ENCODE measurements at regions not wholly inside any gene's neighbourhood (a gene's known extent, or its start where the extent isn't known, plus 50 kb on each side); places are given as distances from the start of the nearest gene placed in this dataset.
"Not testable (repeated sequence)": the region's sequence is repeated elsewhere in the genome, so short reads cannot be mapped to it uniquely, and the experiment has no call there.

DNA sequence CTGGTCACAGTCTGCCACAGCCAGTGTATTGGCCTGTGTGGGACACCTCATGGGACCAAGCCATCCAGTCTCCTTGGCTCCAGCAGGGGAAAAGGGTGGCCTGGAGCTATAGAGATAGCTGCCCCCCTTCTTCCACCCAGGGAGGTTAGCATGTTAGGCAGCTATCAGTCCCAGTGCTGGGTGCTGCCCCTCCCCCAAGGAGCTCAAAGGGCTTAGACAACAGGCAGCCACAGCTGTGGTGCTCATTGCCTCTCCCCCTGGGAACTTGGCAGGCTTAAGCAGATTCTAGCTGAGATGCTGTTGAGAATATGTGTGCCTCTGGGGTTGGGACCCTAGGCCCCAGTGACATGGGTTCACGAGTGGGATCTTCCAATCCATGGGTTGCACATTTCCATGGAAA, 226.0 kb upstream of the PTGER4 start:
- no peak for DNase-seq (ENCODE audit: low read depth in 2 of 3, low spot score in 1 of 3)

DNA sequence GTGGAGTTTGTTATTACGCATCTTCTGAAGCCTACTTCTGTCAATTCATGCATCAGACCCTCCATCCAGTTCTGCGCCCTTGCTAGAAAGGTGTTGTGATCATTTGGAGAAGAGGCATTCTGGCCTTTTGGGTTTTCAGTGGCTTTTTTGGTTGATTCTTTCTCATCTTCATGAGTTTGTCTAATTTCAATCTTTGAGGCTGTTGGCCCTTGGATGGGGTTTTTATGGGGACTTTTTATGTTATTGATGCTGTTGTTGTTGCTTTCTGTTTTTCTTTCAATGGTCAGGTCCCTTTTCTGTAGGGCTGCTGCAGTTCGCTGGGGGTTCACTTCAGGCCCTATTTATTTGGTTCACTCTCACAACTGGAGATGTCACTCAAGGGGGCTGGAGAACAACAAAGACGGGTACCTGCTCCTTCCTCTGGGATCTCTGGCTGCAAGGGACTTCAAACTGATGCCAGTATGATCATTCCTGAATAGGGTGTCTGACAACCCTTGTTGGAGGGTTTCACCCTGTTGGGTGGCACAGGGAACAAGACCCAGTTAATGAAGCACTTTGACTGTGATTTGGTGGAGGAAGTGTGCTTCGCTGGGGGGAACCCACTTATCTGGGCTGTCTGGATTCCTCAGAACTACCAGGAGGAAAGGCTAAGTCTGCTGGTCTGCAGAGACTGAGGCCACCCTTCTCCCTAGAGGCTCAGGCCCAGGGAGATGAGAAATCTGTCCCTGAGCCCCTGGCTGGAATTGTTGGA, 226.7 kb upstream of the PTGER4 start:
- no peak for DNase-seq (ENCODE audit: low read depth in 2 of 3, low spot score in 1 of 3)

GRCh38 chr5:40447438-40447837, 232.3 kb upstream of the PTGER4 start:
- no peak for DNase-seq (ENCODE audit: low read depth in 2 of 3, low spot score in 1 of 3)

DNA sequence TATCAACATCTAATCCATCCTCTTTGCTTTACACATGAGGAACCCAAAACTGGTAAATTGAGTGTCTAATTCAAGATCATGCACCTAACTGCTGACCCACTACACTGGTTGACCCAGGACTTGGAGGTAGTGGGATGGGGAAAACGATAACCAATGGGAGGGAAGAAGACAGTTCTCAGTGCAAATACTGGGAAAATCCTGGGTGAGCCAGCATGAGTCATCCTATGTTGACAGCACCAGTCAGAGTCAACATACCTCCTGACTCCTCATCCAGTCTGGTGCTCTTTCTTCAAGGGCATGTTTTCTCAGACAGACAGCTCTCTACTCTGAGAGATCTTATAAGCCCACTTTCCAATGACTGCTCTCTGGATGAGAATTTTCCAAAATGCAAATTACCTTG, 232.8 kb upstream of the PTGER4 start:
- no peak for DNase-seq (ENCODE audit: low read depth in 2 of 3, low spot score in 1 of 3)

- DNase-seq (ENCODE audit: low read depth in 2 of 3, low spot score in 1 of 3), result no peak
These were observed 237.4 kb upstream of the PTGER4 start for GRCh38 chr5:40442346-40442745.

- DNase-seq (ENCODE audit: low read depth in 2 of 3, low spot score in 1 of 3), result peak in 1 of 3 donors; percentile 45
These were observed 238.0 kb upstream of the PTGER4 start for GRCh38 chr5:40441733-40442132.

GRCh38 chr5:40440746-40441145, 239.0 kb upstream of the PTGER4 start:
- DNase-seq (ENCODE audit: low read depth in 2 of 3, low spot score in 1 of 3), result no peak

GRCh38 chr5:40439103-40439502, 240.6 kb upstream of the PTGER4 start:
- not testable (repeated sequence) for DNase-seq (ENCODE audit: low read depth in 2 of 3, low spot score in 1 of 3)

DNA sequence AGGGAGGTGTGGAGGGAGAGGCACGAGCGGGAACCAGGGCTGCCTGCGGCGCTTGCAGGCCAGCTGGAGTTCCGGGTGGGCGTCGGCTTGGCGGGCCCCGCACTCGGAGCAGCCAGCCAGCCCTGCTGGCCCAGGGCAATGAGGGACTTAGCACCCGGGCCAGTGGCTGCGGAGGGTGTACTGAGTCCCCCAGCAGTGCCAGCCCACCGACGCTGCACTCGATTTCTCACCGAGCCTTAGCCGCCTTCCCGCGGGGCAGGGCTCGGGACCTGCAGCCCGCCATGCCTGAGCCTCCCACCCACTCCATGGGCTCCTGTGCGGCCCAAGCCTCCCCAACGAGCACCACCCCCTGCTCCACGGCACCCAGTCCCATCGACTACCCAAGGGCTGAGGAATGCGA, 241.1 kb upstream of the PTGER4 start:
- DNase-seq (ENCODE audit: low read depth in 2 of 3, low spot score in 1 of 3), result not testable (repeated sequence)

- DNase-seq (ENCODE audit: low read depth in 2 of 3, low spot score in 1 of 3), result peak in 1 of 3 donors; percentile 36
These were observed 242.3 kb upstream of the PTGER4 start for GRCh38 chr5:40437452-40437861.

- DNase-seq (ENCODE audit: low read depth in 2 of 3, low spot score in 1 of 3), result peak in 1 of 3 donors; percentile 29
These were observed 243.0 kb upstream of the PTGER4 start for GRCh38 chr5:40436535-40437237.

GRCh38 chr5:40435706-40436105, 244.0 kb upstream of the PTGER4 start:
- not testable (repeated sequence) for DNase-seq (ENCODE audit: low read depth in 2 of 3, low spot score in 1 of 3)

- no peak for DNase-seq (ENCODE audit: low read depth in 2 of 3, low spot score in 1 of 3)
These were observed 246.9 kb upstream of the PTGER4 start for GRCh38 chr5:40432836-40433235.

DNA sequence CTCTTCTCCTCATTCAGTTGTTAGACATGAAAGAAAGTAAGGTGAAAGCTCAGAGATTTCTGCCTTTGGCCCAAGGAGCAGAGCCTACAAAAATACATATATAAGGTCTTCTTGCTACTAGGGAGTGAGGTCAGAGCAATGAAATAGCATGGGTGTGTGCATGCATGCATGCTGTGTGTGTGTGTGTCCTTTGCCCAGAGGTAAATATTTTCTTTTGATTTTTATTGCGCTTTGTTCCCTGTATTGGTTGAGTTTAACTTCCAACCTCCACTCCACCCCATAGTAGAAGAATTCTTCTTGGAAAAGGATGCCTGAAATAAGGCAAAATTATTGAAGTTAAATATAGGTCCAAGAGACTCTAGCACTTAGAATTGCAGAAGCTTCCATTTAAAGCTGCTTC, 248.0 kb upstream of the PTGER4 start:
- DNase-seq (ENCODE audit: low read depth in 2 of 3, low spot score in 1 of 3), result no peak

DNA sequence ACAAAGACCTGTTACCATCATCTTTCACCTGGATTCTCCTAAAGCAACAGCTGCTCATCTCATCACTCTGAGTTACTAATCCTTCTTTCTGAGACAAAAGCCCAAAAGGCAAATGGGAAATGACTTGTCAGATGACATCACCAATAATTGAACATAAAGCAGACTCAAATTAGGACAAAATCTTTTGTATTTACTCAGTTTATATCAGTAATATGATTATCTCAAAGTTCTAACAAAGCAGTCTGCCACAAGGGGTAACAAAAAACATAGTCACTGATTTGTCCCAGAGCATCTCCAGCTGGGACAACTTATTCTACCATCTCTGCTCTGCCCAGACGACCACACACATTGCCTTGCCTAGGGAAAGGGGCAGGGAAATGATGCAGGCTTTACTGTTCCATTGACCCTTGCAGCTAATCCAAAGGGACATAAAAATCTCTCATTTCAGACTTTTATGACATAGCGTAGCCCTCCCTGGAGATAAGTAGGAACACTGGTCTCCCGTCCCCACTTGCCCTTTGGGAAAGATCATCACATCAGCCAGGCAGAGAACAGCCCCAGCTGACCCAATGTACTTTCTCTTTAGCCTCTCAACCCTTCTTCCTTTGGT, 249.5 kb upstream of the PTGER4 start:
- no peak for DNase-seq (ENCODE audit: low read depth in 2 of 3, low spot score in 1 of 3)

- DNase-seq (ENCODE audit: low read depth in 2 of 3, low spot score in 1 of 3), result no peak
These were observed 250.2 kb upstream of the PTGER4 start for GRCh38 chr5:40429258-40430100.

- DNase-seq (ENCODE audit: low read depth in 2 of 3, low spot score in 1 of 3), result no peak
These were observed 250.9 kb upstream of the PTGER4 start for GRCh38 chr5:40428815-40429214.

DNA sequence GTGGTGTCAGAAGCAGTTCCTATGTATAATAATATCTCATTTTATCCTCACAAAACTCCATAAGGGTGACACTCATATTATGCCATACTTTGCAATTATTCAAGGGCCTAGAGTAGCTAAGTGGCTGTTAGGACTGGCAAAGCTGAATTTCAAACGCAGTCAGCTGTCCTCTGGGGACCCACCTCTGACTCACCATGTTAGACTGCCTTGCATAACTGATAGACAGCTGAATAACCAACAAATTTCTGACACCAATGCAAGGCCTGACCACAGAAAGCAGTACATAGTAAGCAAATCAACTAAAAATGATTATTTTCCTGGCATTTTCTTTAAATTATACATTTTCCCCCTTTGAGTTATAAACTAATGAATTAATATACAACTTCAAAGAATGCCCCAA, 251.6 kb upstream of the PTGER4 start:
- DNase-seq (ENCODE audit: low read depth in 2 of 3, low spot score in 1 of 3), result no peak

- DNase-seq (ENCODE audit: low read depth in 2 of 3, low spot score in 1 of 3), result not testable (repeated sequence)
These were observed 262.5 kb upstream of the PTGER4 start for GRCh38 chr5:40417046-40417810.

- no peak for DNase-seq (ENCODE audit: low read depth in 2 of 3, low spot score in 1 of 3)
These were observed 263.1 kb upstream of the PTGER4 start for GRCh38 chr5:40416588-40416987.

DNA sequence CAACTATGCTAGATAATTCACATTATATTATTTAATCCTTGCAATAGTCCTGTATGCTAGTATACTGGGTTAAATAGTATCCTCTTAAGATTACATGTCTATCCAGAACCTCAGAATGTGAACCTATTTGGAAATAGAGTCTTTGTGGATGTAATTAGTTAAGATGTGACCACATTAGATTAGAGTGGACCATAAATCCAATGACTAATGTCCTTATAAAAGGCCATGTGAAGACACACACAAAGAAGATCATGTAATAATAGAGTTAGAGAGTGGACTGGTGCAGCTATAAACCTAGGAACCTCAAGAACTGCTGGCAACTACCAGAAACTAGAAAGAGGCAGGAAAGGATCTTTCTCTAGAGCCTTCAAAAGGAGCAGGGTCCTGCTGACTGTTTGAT, 263.6 kb upstream of the PTGER4 start:
- DNase-seq (ENCODE audit: low read depth in 2 of 3, low spot score in 1 of 3), result no peak
